ENCODE measurements at regions not wholly inside any gene's neighbourhood (a gene's known extent, or its start where the extent isn't known, plus 50 kb on each side); places are given as distances from the start of the nearest gene placed in this dataset.
"Not testable (repeated sequence)": the region's sequence is repeated elsewhere in the genome, so short reads cannot be mapped to it uniquely, and the experiment has no call there.

DNA sequence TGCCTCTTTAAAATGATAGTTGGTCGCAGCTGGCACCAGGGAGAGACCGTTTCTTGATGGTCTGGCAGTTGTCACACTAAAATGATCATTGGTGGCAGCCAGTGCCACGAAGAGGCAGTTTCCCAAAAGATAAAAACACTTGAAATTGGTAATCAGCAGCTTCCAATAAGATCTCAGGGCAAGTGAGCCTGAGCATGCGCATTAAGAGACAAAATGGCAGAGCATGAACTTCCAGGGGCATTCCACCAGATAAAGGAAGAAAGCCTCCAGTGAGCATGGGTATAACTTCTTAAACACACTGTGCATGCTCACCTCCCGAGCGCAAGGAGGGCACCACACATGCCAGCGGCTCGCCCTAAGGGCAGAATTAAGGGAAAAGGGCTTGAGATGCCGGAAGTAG, 1594.2 kb upstream of the CDH9 start:
- TF ChIP-seq CTCF (IDR thresholded peaks at IDR 0.05): no peak
- peaks cover 9% of the 10 kb centered on the region for H3K9me3 Mint-ChIP-seq
- H3K4me1 Mint-ChIP-seq (ENCODE audit: low read depth): no peaks in the 10 kb centered on the region
- ATAC-seq (no peak), DNase-seq (no peak)
- no peak overlapping the region for H3K4me3 Mint-ChIP-seq
- ChIA-PET CTCF (no interaction called here), POLR2A (no interaction called here)
- no peak overlapping the region for H3K27ac Mint-ChIP-seq
- intact Hi-C loops (cut with micrococcal nuclease): no loop called here
- H3K27me3 Mint-ChIP-seq: no peaks in the 10 kb centered on the region
- H3K36me3 Mint-ChIP-seq (ENCODE audit: low read depth): no peaks in the 10 kb centered on the region

DNA sequence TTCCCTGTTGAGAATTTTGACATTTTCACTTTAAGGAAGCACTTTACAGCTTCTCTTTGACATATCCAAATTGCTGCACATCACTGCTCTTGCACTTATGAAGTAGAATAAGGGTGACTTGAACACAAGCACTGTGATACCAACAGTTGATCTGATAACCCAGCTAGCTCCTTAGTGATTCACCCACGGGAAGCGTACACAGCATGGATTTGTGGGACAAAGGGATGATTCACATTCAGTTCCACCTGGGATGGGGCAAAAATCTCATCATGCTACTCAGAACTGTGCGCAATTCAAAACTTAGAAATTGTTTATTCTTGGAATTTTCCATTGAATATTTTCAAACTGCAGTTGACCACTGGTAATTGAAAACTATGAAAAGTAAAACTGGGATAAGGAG, 1565.5 kb upstream of the CDH9 start:
- H3K9me3 Mint-ChIP-seq: peaks cover 18% of the 10 kb centered on the region
- no peak for TF ChIP-seq CTCF (IDR thresholded peaks at IDR 0.05)
- H3K4me3 Mint-ChIP-seq: no peak overlapping the region
- H3K36me3 Mint-ChIP-seq (ENCODE audit: low read depth): no peaks in the 10 kb centered on the region
- ChIA-PET POLR2A (no interaction called here), CTCF (no interaction called here)
- H3K27ac Mint-ChIP-seq: no peak overlapping the region
- no peak for DNase-seq
- H3K4me1 Mint-ChIP-seq (ENCODE audit: low read depth): no peaks in the 10 kb centered on the region
- intact Hi-C loops (cut with micrococcal nuclease): no loop called here
- H3K27me3 Mint-ChIP-seq: no peaks in the 10 kb centered on the region
- no peak for ATAC-seq

GRCh38 chr5:28602429-28602828, 1564.0 kb upstream of the CDH9 start:
- ATAC-seq: no peak
- intact Hi-C loops (cut with micrococcal nuclease): no loop called here
- no peak overlapping the region for H3K27ac Mint-ChIP-seq
- no peaks in the 10 kb centered on the region for H3K36me3 Mint-ChIP-seq (ENCODE audit: low read depth)
- no peak overlapping the region for H3K4me3 Mint-ChIP-seq
- no peaks in the 10 kb centered on the region for H3K4me1 Mint-ChIP-seq (ENCODE audit: low read depth)
- ChIA-PET POLR2A (no interaction called here), CTCF (no interaction called here)
- no peak for DNase-seq
- TF ChIP-seq CTCF (IDR thresholded peaks at IDR 0.05): no peak
- peaks cover 15% of the 10 kb centered on the region for H3K9me3 Mint-ChIP-seq
- no peaks in the 10 kb centered on the region for H3K27me3 Mint-ChIP-seq

DNA sequence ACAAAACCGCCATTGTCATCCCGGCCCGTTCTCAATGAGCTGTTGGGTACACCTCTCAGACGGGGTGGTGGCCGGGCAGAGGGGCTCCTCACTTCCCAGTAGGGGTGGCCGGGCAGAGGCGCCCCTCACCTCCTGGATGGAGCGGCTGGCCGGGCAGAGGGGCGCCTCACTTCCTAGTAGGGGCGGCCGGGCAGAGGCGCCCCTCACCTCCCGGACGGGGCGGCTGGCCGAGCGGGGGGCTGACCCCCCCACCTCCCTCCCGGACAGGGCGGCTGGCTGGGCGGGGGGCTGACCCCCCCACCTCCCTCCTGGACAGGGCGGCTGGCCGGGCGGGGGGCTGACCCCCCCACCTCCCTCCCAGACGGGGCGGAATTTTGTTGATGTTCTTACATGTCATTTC, 1558.3 kb upstream of the CDH9 start:
- H3K36me3 Mint-ChIP-seq (ENCODE audit: low read depth); CTCF ChIA-PET: not testable (repeated sequence)

GRCh38 chr5:28580616-28581015, 1542.2 kb upstream of the CDH9 start:
- no peak for ATAC-seq
- ChIA-PET POLR2A (no interaction called here), CTCF (no interaction called here)
- no peaks in the 10 kb centered on the region for H3K27me3 Mint-ChIP-seq
- no peak overlapping the region for H3K27ac Mint-ChIP-seq
- no peak overlapping the region for H3K4me3 Mint-ChIP-seq
- H3K4me1 Mint-ChIP-seq (ENCODE audit: low read depth): no peaks in the 10 kb centered on the region
- no peaks in the 10 kb centered on the region for H3K36me3 Mint-ChIP-seq (ENCODE audit: low read depth)
- TF ChIP-seq CTCF (IDR thresholded peaks at IDR 0.05): no peak
- DNase-seq: no peak
- intact Hi-C loops (cut with micrococcal nuclease): no loop called here
- peaks cover 21% of the 10 kb centered on the region for H3K9me3 Mint-ChIP-seq

More for the DNA sequence above, 1558.3 kb upstream of the CDH9 start:
- H3K9me3 Mint-ChIP-seq: peaks cover 10% of the 10 kb centered on the region
- ATAC-seq; intact Hi-C loops (cut with micrococcal nuclease); H3K27me3 Mint-ChIP-seq; POLR2A ChIA-PET; H3K27ac Mint-ChIP-seq; H3K4me1 Mint-ChIP-seq (ENCODE audit: low read depth); H3K4me3 Mint-ChIP-seq; DNase-seq: not testable (repeated sequence)

DNA sequence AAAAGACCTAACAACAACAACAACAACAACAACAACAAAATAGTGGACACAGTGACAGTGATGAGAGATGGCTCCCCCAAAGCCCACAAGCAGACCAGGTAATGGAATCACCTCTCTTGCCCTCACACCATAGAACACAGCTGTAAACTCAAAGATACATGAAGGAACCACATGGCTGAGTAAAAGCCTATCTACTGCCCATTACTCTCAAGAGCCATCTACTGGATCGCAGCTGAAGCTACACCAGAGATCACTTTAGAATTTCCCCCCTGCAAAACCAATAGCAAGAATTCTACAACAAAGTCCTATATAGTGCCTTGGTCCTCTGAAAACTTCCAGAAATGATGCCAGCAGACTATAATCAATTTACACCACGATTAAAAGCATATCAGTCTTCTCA, 1537.6 kb upstream of the CDH9 start:
- Mint-ChIP-seq H3K4me3 (no peak overlapping the region), H3K36me3 (ENCODE audit: low read depth) (no peaks in the 10 kb centered on the region), H3K4me1 (ENCODE audit: low read depth) (no peaks in the 10 kb centered on the region), H3K9me3 (peaks cover 31% of the 10 kb centered on the region), H3K27ac (no peak overlapping the region), H3K27me3 (no peaks in the 10 kb centered on the region)
- DNase-seq (no peak), ATAC-seq (no peak)
- TF ChIP-seq CTCF (IDR thresholded peaks at IDR 0.05): no peak
- CTCF ChIA-PET: no interaction called here
- POLR2A ChIA-PET: no interaction called here
- intact Hi-C loops (cut with micrococcal nuclease): no loop called here
